GM21381 (cell line): ENCODE measurements at regions not wholly inside any gene's neighbourhood (a gene's known extent, or its start where the extent isn't known, plus 50 kb on each side); places are given as distances from the start of the nearest gene placed in this dataset.

ENCODE experiments used
- ATAC-seq: cut with Tn5 transposase; IDR thresholded peaks from one replicate; pipeline ENCODE4 v1.9.1; 2021; ENCODE audit warnings: mild to moderate bottlenecking, moderate library complexity; ENCODE audit not compliant: unreplicated experiment

DNA sequence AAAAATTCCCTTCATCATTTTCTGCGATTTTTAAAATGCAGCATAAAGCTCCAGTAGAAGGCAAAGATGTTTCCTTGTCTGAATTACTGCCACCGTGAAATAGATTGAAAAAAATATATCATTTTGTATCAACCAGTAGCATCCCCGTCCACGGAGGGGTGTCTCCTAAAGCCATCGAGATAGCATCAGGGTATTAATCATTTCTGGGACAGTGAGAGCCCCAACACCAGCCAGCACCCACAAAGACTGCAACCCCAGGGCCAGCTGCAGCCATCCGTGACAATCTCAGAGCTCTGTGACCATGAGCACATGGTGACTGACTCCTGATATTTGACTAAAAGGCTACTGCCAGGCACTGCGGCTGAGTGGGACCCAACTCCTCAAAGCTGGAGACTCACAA is 64.1 kb upstream of the SIX3 start:
- no peak for ATAC-seq

DNA sequence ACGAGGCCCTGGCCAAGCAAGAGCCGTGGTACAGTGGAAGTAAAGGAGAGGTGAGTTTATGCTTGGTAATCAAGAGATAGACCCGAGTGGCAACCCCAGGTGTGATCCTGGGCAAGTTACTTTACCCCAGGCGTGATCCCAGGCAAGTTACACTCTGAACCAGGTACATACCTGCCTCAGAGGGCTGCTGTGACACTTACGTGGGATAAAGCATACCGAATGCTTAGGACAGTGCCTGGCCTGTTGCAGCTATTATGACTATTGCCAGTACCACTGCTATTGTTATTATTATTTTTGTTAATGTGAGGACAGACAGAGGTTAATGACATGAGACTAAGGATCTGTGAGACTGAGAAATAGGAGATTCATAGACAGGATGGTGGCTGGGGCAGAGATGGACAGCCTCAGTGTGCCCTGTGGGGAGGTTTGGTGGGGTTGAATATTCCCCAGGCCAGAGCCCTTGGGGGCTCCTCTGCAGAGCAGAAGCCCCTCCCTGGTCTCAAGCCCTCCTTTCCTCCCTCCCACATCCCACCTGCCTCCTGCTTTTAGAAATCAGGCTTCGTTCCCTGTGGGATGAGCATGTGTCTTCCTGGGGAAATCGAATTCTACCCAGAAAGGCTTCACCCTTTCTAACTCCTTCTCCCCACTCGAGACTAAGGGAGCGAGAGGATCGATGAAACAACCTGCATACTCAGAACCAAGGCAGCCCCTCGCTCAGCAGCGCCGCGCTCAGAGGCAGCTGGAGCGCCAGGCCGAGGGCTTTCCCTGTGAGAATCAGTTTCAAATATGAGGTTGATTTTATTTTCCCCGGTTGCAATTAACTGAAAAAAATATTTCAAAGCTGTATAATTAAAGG is 62.0 kb upstream of the SIX3 start:
- ATAC-seq, result no peak

DNA sequence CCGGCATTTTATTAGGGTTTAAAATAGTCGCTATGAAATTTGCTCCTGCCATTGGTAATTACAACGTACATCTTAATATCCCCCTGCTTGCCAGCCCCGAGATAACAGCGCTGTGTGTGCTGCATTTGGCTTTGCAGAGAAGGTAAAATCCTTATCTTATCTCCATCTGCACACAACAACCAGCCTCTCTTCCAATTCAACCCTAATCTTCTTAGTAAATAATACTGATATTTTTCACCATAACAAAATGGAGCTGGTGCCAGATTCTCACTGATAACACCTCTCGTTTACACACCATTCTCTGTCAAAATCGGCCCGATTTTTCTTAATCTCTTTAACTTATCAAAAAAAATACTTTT is 61.4 kb upstream of the SIX3 start:
- ATAC-seq, result no peak

DNA sequence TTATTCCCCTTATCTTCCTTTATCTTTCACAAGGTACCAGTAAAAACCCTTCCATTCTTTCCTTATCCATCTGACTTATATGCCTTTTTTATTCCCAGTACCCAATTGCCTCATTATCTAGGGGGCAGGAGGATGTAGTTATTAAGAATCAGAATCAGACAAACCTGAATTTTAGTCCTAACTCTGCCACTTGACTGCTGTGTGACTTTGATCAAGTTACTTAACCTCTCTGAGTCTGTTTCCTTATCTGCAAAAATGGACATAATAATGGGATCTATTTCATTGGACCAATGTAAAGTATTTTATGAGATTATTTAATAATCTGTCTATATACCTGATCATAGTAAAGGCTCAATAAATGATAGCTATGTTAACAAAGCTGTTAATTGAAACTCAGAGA is 59.6 kb upstream of the SIX3 start:
- ATAC-seq, result no peak

DNA sequence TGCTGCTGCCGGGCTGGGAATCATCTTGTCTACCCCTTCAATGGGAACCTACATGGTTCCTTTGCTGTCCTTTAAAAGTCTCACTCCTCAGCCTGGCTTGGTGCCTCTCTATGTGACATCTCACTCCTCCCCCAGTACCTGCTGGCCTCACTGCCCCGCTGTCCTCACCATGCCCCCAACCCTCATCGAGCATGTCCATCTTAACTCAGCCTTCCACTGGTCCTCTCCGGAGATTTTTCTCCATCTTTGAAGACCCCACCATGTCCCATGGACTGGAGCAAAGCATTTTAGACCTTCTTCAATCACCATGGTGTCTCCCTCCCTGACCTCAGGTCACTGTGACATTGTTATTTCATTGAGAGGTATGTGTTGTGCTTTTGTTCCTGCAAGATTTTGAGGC is 58.1 kb upstream of the SIX3 start:
- ATAC-seq, result no peak

DNA sequence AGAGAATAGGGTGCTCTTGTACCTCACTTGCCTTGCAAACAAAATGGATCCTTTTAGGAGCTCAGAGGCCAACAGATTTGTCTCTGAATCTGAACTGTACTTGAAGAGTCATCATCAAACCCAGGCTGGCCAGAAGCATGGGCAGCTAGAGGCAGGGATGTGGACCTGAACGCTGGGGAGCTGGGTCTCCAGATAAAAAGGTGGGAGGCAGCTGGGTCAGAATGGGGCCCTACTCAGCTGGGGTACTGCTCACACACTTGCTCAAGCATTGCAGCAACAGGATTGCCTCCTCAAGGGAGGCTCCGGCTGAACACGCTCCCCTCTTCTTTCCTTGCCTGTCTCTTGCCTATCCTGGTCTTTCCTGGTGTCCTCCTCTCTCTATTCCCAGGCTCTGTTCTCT is 57.3 kb upstream of the SIX3 start:
- no peak for ATAC-seq

DNA sequence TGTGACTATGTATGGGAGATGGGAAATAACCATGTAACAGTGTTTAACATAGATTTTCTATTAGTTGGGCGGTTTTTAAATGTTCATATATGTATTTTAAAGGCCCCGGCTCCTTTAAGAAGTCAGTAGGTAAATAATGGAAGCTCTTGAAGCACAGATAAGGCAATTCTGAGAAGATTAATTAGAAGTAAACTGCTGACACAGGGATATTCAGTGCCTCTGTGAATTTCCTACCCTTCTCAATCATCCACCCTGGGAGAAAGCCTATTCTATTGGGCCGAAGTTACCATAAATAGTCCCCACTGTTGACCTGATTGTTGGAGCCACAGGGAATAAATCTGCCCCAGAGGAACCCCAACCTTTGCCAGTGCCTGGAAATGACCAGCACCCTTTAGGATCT is 56.8 kb upstream of the SIX3 start:
- ATAC-seq, result no peak

DNA sequence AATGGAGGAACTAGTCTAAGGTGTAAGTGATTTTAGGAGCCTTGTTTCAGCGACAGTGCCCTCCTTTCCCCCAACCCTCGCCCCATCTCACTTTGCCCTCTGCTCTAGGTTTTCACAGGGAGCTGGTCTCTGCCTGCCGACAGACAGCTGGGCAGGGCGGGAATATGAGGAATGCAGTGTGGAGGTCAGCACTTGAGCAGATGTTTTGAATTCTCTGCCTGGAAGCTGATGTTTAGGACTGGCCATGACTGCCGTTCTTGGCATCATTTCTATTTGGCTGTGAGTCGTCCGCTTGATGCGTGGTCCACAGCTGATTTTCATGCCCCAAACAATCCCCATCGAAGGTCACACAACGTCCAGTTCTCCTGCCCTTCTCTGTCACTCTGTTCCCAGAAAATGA is 55.1 kb upstream of the SIX3 start:
- ATAC-seq, result no peak

DNA sequence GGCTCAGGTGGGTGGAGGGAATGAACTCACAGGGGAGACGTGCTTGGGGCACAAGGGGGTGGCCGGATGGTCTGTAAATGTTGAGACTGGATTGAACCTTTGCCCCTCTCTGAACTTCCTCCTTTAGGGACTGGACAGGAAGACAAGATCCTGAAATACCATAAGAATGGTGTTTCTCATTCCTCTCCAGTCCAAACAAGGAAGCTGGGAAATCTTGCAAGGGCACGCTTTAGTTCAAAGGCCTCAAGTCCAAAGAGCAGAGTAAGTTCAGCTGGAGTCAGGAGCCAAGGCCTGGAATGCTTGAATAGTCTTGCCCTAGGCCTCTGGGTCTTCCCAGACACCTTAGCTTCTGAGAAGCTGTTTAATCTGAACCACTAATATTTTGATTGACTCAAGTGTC is 52.4 kb upstream of the SIX3 start:
- no peak for ATAC-seq
